ENCODE measurements at regions not wholly inside any gene's neighbourhood (a gene's known extent, or its start where the extent isn't known, plus 50 kb on each side); places are given as distances from the start of the nearest gene placed in this dataset.

GRCh38 chr4:81359207-81359606, 112.5 kb downstream of the RASGEF1B start:
- no peak overlapping the region for H3K4me3 ChIP-seq (ENCODE audit: insufficient read depth in 1 of 2, low read depth in 1 of 2, low read length in 2 of 2)
- H3K4ac ChIP-seq (ENCODE audit: low read depth in 1 of 2, low read length in 2 of 2) = no peak overlapping the region
- H2AK5ac ChIP-seq (ENCODE audit: low read length, severe bottlenecking) = no peak overlapping the region
- H3K27me3 ChIP-seq (ENCODE audit: control insufficient read depth in 1 of 2, insufficient read depth in 1 of 2, low read length in 2 of 2) = no peaks in the 10 kb centered on the region
- no peak overlapping the region for H4K8ac ChIP-seq (ENCODE audit: low read length)
- H3K18ac ChIP-seq (ENCODE audit: low read depth in 1 of 2, low read length in 2 of 2) = no peak overlapping the region
- no peak overlapping the region for H3K9ac ChIP-seq (ENCODE audit: low read length)
- no peak overlapping the region for H2AFZ ChIP-seq (ENCODE audit: low read depth, low read length)
- H2BK120ac ChIP-seq (ENCODE audit: low read depth, low read length) = no peak overlapping the region
- H3K36me3 ChIP-seq (ENCODE audit: control insufficient read depth in 1 of 2, insufficient read depth in 2 of 2, low read depth in 1 of 2, low read length in 2 of 2) = no peaks in the 10 kb centered on the region
- H2BK12ac ChIP-seq (ENCODE audit: low read length in 2 of 2) = no peak overlapping the region
- H3K79me1 ChIP-seq (replicated peaks; ENCODE audit: low read length, poor library complexity, severe bottlenecking) = no peaks in the 10 kb centered on the region
- H3K27ac ChIP-seq (ENCODE audit: low read length, poor library complexity, severe bottlenecking) = no peak overlapping the region
- no peak overlapping the region for H4K91ac ChIP-seq (ENCODE audit: low read length)
- H3K4me2 ChIP-seq (ENCODE audit: low read length, poor library complexity, severe bottlenecking) = no peak overlapping the region
- no peak for DNase-seq
- H2BK15ac ChIP-seq (ENCODE audit: low read depth, poor library complexity, severe bottlenecking) = no peak overlapping the region
- no peak overlapping the region for H3K14ac ChIP-seq (ENCODE audit: low read length in 2 of 2)
- H2BK5ac ChIP-seq (ENCODE audit: low read depth, low read length, poor library complexity, severe bottlenecking) = no peak overlapping the region
- WGBS = 56% methylated on average over 1 of the region's 1 CpG
- H3K4me1 ChIP-seq (ENCODE audit: control insufficient read depth, insufficient read depth, low read depth, low read length) = no peaks in the 10 kb centered on the region
- H3K23ac ChIP-seq (ENCODE audit: low read length in 2 of 2) = no peak overlapping the region
- H3K9me3 ChIP-seq (ENCODE audit: control insufficient read depth, low read length) = no peaks in the 10 kb centered on the region

- WGBS = no CpG with 5 or more reads among the region's 2 CpGs
- no peak for DNase-seq
These were observed 113.6 kb downstream of the RASGEF1B start for GRCh38 chr4:81358154-81358553.

DNA sequence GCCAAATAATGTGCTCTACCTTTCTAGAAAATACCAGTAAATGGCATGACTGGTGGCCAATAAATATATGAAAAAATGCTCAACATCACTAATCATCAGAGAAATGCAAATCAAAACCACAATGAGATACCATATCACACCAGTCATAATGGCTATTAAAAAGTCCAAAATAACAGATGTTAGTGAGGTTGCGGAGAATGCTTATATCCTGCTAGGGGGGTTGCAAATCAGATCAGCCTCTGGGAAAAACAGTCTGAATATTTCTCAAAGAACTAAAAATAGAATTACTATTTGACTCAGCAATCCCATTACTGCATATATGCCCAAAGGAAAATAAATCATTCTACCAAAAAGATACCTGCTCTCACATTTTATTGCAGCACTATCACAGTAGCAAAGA, 115.1 kb downstream of the RASGEF1B start:
- Histone ChIP-seq H3K9me3 (ENCODE audit: control insufficient read depth, low read length) (no peaks in the 10 kb centered on the region), H3K27me3 (ENCODE audit: control insufficient read depth in 1 of 2, insufficient read depth in 1 of 2, low read length in 2 of 2) (no peaks in the 10 kb centered on the region), H2BK15ac (ENCODE audit: low read depth, poor library complexity, severe bottlenecking) (no peak overlapping the region), H2BK120ac (ENCODE audit: low read depth, low read length) (no peak overlapping the region), H3K4me1 (ENCODE audit: control insufficient read depth, insufficient read depth, low read depth, low read length) (no peaks in the 10 kb centered on the region), H2BK12ac (ENCODE audit: low read length in 2 of 2) (no peak overlapping the region), H3K4ac (ENCODE audit: low read depth in 1 of 2, low read length in 2 of 2) (no peak overlapping the region), H3K9ac (ENCODE audit: low read length) (no peak overlapping the region), H3K4me3 (ENCODE audit: insufficient read depth in 1 of 2, low read depth in 1 of 2, low read length in 2 of 2) (no peak overlapping the region), H4K91ac (ENCODE audit: low read length) (no peak overlapping the region), H3K36me3 (ENCODE audit: control insufficient read depth in 1 of 2, insufficient read depth in 2 of 2, low read depth in 1 of 2, low read length in 2 of 2) (no peaks in the 10 kb centered on the region), H2AK5ac (ENCODE audit: low read length, severe bottlenecking) (no peak overlapping the region), H3K4me2 (ENCODE audit: low read length, poor library complexity, severe bottlenecking) (no peak overlapping the region), H2AFZ (ENCODE audit: low read depth, low read length) (no peak overlapping the region), H3K14ac (ENCODE audit: low read length in 2 of 2) (no peak overlapping the region), H2BK5ac (ENCODE audit: low read depth, low read length, poor library complexity, severe bottlenecking) (no peak overlapping the region), H4K8ac (ENCODE audit: low read length) (no peak overlapping the region), H3K18ac (ENCODE audit: low read depth in 1 of 2, low read length in 2 of 2) (no peak overlapping the region), H3K27ac (ENCODE audit: low read length, poor library complexity, severe bottlenecking) (no peak overlapping the region), H3K79me1 (replicated peaks; ENCODE audit: low read length, poor library complexity, severe bottlenecking) (no peaks in the 10 kb centered on the region), H3K23ac (ENCODE audit: low read length in 2 of 2) (no peak overlapping the region)
- WGBS = no CpG with 5 or more reads among the region's 1 CpG
- DNase-seq = no peak

More at GRCh38 chr4:81358154-81358553, 113.6 kb downstream of the RASGEF1B start:
- H3K27ac ChIP-seq (ENCODE audit: low read length, poor library complexity, severe bottlenecking) = no peak overlapping the region
- no peak overlapping the region for H3K4me3 ChIP-seq (ENCODE audit: insufficient read depth in 1 of 2, low read depth in 1 of 2, low read length in 2 of 2)
- H2AK5ac ChIP-seq (ENCODE audit: low read length, severe bottlenecking) = no peak overlapping the region
- H3K79me1 ChIP-seq (replicated peaks; ENCODE audit: low read length, poor library complexity, severe bottlenecking) = no peaks in the 10 kb centered on the region
- no peak overlapping the region for H2BK12ac ChIP-seq (ENCODE audit: low read length in 2 of 2)
- H3K9ac ChIP-seq (ENCODE audit: low read length) = no peak overlapping the region
- H3K36me3 ChIP-seq (ENCODE audit: control insufficient read depth in 1 of 2, insufficient read depth in 2 of 2, low read depth in 1 of 2, low read length in 2 of 2) = no peaks in the 10 kb centered on the region
- no peak overlapping the region for H3K14ac ChIP-seq (ENCODE audit: low read length in 2 of 2)
- H3K18ac ChIP-seq (ENCODE audit: low read depth in 1 of 2, low read length in 2 of 2) = no peak overlapping the region
- H2BK120ac ChIP-seq (ENCODE audit: low read depth, low read length) = no peak overlapping the region
- no peak overlapping the region for H4K8ac ChIP-seq (ENCODE audit: low read length)
- no peak overlapping the region for H2BK5ac ChIP-seq (ENCODE audit: low read depth, low read length, poor library complexity, severe bottlenecking)
- no peak overlapping the region for H3K4ac ChIP-seq (ENCODE audit: low read depth in 1 of 2, low read length in 2 of 2)
- H3K4me1 ChIP-seq (ENCODE audit: control insufficient read depth, insufficient read depth, low read depth, low read length) = no peaks in the 10 kb centered on the region
- no peaks in the 10 kb centered on the region for H3K27me3 ChIP-seq (ENCODE audit: control insufficient read depth in 1 of 2, insufficient read depth in 1 of 2, low read length in 2 of 2)
- no peak overlapping the region for H2AFZ ChIP-seq (ENCODE audit: low read depth, low read length)
- H4K91ac ChIP-seq (ENCODE audit: low read length) = no peak overlapping the region
- H3K9me3 ChIP-seq (ENCODE audit: control insufficient read depth, low read length) = no peaks in the 10 kb centered on the region
- H2BK15ac ChIP-seq (ENCODE audit: low read depth, poor library complexity, severe bottlenecking) = no peak overlapping the region
- H3K4me2 ChIP-seq (ENCODE audit: low read length, poor library complexity, severe bottlenecking) = no peak overlapping the region
- no peak overlapping the region for H3K23ac ChIP-seq (ENCODE audit: low read length in 2 of 2)

GRCh38 chr4:81355136-81355535, 116.6 kb downstream of the RASGEF1B start:
- Histone ChIP-seq H3K4me3 (ENCODE audit: insufficient read depth in 1 of 2, low read depth in 1 of 2, low read length in 2 of 2) (no peak overlapping the region), H3K27me3 (ENCODE audit: control insufficient read depth in 1 of 2, insufficient read depth in 1 of 2, low read length in 2 of 2) (no peaks in the 10 kb centered on the region), H3K9ac (ENCODE audit: low read length) (no peak overlapping the region), H2BK12ac (ENCODE audit: low read length in 2 of 2) (no peak overlapping the region), H3K4me1 (ENCODE audit: control insufficient read depth, insufficient read depth, low read depth, low read length) (peaks cover 2% of the 10 kb centered on the region), H3K18ac (ENCODE audit: low read depth in 1 of 2, low read length in 2 of 2) (no peak overlapping the region), H2BK15ac (ENCODE audit: low read depth, poor library complexity, severe bottlenecking) (no peak overlapping the region), H2BK5ac (ENCODE audit: low read depth, low read length, poor library complexity, severe bottlenecking) (no peak overlapping the region), H3K14ac (ENCODE audit: low read length in 2 of 2) (no peak overlapping the region), H3K4ac (ENCODE audit: low read depth in 1 of 2, low read length in 2 of 2) (no peak overlapping the region), H3K27ac (ENCODE audit: low read length, poor library complexity, severe bottlenecking) (no peak overlapping the region), H3K9me3 (ENCODE audit: control insufficient read depth, low read length) (no peaks in the 10 kb centered on the region), H3K36me3 (ENCODE audit: control insufficient read depth in 1 of 2, insufficient read depth in 2 of 2, low read depth in 1 of 2, low read length in 2 of 2) (no peaks in the 10 kb centered on the region), H3K79me1 (replicated peaks; ENCODE audit: low read length, poor library complexity, severe bottlenecking) (no peaks in the 10 kb centered on the region), H3K23ac (ENCODE audit: low read length in 2 of 2) (no peak overlapping the region), H2AFZ (ENCODE audit: low read depth, low read length) (no peak overlapping the region), H2AK5ac (ENCODE audit: low read length, severe bottlenecking) (no peak overlapping the region), H2BK120ac (ENCODE audit: low read depth, low read length) (no peak overlapping the region), H4K8ac (ENCODE audit: low read length) (no peak overlapping the region), H4K91ac (ENCODE audit: low read length) (no peak overlapping the region), H3K4me2 (ENCODE audit: low read length, poor library complexity, severe bottlenecking) (no peak overlapping the region)
- no peak for DNase-seq
- WGBS = 60% methylated on average over 1 of the region's 2 CpGs

Measured in mesenchymal stem cell (in vitro differentiated cells and primary cell).